ENCODE measurements at regions not wholly inside any gene's neighbourhood (a gene's known extent, or its start where the extent isn't known, plus 50 kb on each side); places are given as distances from the start of the nearest gene placed in this dataset.

DNA sequence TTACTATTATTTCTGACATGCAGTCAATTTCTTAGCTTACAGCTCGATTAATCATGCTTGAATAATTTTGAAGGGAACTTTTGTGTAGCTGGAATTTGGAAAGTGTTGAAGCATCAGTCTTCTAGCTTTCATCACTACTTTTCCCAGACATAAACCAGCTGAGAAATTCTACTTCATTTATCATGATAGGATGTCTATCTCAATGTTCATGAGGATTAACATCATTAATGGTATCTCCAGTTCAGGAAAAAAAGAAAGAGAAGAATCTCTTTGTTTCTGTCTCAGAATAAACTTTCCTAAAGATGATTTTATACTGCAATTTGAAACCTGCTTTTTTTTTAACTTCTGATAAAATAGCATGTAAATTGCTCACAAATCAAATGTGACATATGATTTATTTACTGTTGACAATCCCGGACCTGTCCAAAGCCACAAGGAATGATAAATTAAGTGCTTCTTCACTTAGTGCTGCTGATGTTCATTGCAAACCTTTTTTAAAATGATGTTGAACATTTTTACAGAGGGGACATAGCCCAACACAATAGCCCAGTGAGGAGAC is 412.1 kb upstream of the CLINT1 start:
- no peak for TF ChIP-seq EZH2 (IDR thresholded peaks at IDR 0.05; ENCODE audit: insufficient read depth, poor library complexity, severe bottlenecking)
- no peak for TF ChIP-seq EZH2phosphoT487 (IDR thresholded peaks at IDR 0.05; ENCODE audit: insufficient read depth, low read depth)

Data from GM23248 (cell line).